ENCODE measurements at regions not wholly inside any gene's neighbourhood (a gene's known extent, or its start where the extent isn't known, plus 50 kb on each side); places are given as distances from the start of the nearest gene placed in this dataset.

GRCh38 chr15:96435841-96436240, 105.3 kb downstream of the NR2F2 start:
- TF ChIP-seq CTCF (IDR thresholded peaks at IDR 0.05), result no peak
- Histone ChIP-seq H3K9me3 (no peaks in the 10 kb centered on the region), H3K36me3 (no peaks in the 10 kb centered on the region), H3K4me3 (ENCODE audit: low read depth in 1 of 2, low read length in 1 of 2) (no peak overlapping the region), H3K27ac (no peak overlapping the region), H3K27me3 (peaks cover 25% of the 10 kb centered on the region), H3K4me1 (ENCODE audit: control insufficient read depth in 1 of 2, insufficient read depth in 1 of 2, low read depth in 1 of 2, low read length in 1 of 2) (no peaks in the 10 kb centered on the region)

GRCh38 chr15:96440978-96441377, 110.5 kb downstream of the NR2F2 start:
- H3K36me3 ChIP-seq, result no peaks in the 10 kb centered on the region
- no peaks in the 10 kb centered on the region for H3K4me1 ChIP-seq (ENCODE audit: control insufficient read depth in 1 of 2, insufficient read depth in 1 of 2, low read depth in 1 of 2, low read length in 1 of 2)
- no peak overlapping the region for H3K27ac ChIP-seq
- no peak overlapping the region for H3K4me3 ChIP-seq (ENCODE audit: low read depth in 1 of 2, low read length in 1 of 2)
- H3K9me3 ChIP-seq, result no peaks in the 10 kb centered on the region
- TF ChIP-seq CTCF (IDR thresholded peaks at IDR 0.05), result no peak
- H3K27me3 ChIP-seq, result peaks cover 9% of the 10 kb centered on the region

GRCh38 chr15:96442076-96442475, 111.6 kb downstream of the NR2F2 start:
- peaks cover 9% of the 10 kb centered on the region for H3K27me3 ChIP-seq
- H3K4me1 ChIP-seq (ENCODE audit: control insufficient read depth in 1 of 2, insufficient read depth in 1 of 2, low read depth in 1 of 2, low read length in 1 of 2), result no peaks in the 10 kb centered on the region
- H3K9me3 ChIP-seq, result no peaks in the 10 kb centered on the region
- H3K27ac ChIP-seq, result no peak overlapping the region
- no peak overlapping the region for H3K4me3 ChIP-seq (ENCODE audit: low read depth in 1 of 2, low read length in 1 of 2)
- no peaks in the 10 kb centered on the region for H3K36me3 ChIP-seq
- TF ChIP-seq CTCF (IDR thresholded peaks at IDR 0.05), result no peak

DNA sequence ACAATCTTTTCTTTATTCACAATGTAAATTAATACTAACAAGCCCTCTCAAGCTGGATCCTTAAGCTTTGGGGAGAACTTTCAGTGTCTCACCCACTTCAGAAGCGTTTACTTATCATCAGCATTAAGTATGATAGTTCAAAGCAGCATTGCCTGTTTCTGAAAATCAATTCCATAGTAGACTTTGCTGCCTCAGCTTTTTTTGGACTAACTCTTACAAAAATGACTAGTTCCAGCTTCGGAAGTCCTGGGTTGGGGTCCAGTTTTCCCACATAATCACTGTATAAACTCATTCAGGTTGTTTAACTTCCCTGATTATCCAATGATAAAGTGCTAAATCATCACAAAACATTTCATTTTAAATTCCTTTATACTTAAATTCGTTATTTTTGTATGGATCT, 114.4 kb downstream of the NR2F2 start:
- H3K9me3 ChIP-seq, result no peaks in the 10 kb centered on the region
- H3K4me1 ChIP-seq (ENCODE audit: control insufficient read depth in 1 of 2, insufficient read depth in 1 of 2, low read depth in 1 of 2, low read length in 1 of 2), result no peaks in the 10 kb centered on the region
- H3K27ac ChIP-seq, result no peak overlapping the region
- no peaks in the 10 kb centered on the region for H3K27me3 ChIP-seq
- H3K4me3 ChIP-seq (ENCODE audit: low read depth in 1 of 2, low read length in 1 of 2), result no peak overlapping the region
- TF ChIP-seq CTCF (IDR thresholded peaks at IDR 0.05), result no peak
- no peaks in the 10 kb centered on the region for H3K36me3 ChIP-seq

DNA sequence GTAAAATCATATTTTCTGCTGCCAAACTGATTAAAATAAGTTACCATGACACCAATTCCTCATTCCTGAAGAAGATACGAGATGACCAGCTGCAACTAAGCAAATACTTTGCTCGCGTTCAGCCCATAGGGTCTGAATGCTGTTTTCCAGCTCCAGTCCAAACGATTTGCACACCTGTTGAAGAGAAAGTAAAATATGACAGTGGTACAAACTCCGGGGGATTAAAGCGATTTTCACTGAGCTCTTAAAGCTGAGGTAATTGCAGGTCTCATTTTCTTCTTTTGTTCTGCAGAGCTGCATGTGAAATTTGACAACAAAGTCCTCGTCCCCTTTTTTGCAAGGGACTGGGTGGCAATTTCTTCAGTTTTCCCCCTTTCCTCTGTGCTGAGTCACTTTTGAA, 118.4 kb downstream of the NR2F2 start:
- no peak for TF ChIP-seq CTCF (IDR thresholded peaks at IDR 0.05)
- H3K4me1 ChIP-seq (ENCODE audit: control insufficient read depth in 1 of 2, insufficient read depth in 1 of 2, low read depth in 1 of 2, low read length in 1 of 2), result no peaks in the 10 kb centered on the region
- no peak overlapping the region for H3K27ac ChIP-seq
- no peak overlapping the region for H3K4me3 ChIP-seq (ENCODE audit: low read depth in 1 of 2, low read length in 1 of 2)
- H3K36me3 ChIP-seq, result no peaks in the 10 kb centered on the region
- no peaks in the 10 kb centered on the region for H3K27me3 ChIP-seq
- no peaks in the 10 kb centered on the region for H3K9me3 ChIP-seq

- H3K27me3 ChIP-seq, result peaks cover 12% of the 10 kb centered on the region
- no peak overlapping the region for H3K4me3 ChIP-seq (ENCODE audit: low read depth in 1 of 2, low read length in 1 of 2)
- no peak for TF ChIP-seq CTCF (IDR thresholded peaks at IDR 0.05)
- H3K9me3 ChIP-seq, result no peaks in the 10 kb centered on the region
- no peaks in the 10 kb centered on the region for H3K4me1 ChIP-seq (ENCODE audit: control insufficient read depth in 1 of 2, insufficient read depth in 1 of 2, low read depth in 1 of 2, low read length in 1 of 2)
- no peak overlapping the region for H3K27ac ChIP-seq
- no peaks in the 10 kb centered on the region for H3K36me3 ChIP-seq
Measured at GRCh38 chr15:96457841-96458240, 127.3 kb downstream of the NR2F2 start.
